Transverse colon (tissue), 4 donors: ENCODE measurements at regions not wholly inside any gene's neighbourhood (a gene's known extent, or its start where the extent isn't known, plus 50 kb on each side); places are given as distances from the start of the nearest gene placed in this dataset.

Source experiments
- EP300 ChIP-seq: sonication (generic); formaldehyde crosslinking; IDR thresholded peaks from one replicate; pipeline ENCODE4 v1.6.1; 2017; ENCODE audit warnings: antibody characterized with exemption, low read depth
- POLR2A ChIP-seq: fragments of 450-650 bp; IDR thresholded peaks from one replicate; pipeline ENCODE4 v1.6.1; 2016; ENCODE audit warnings: antibody characterized with exemption, mild to moderate bottlenecking, moderate library complexity
- POLR2AphosphoS5 ChIP-seq, 3 donors: sonication (generic); formaldehyde crosslinking; IDR thresholded peaks; one replicate each; pipeline ENCODE4 v1.6.1; 2016; ENCODE audit warnings: antibody characterized with exemption in 3 of 3
- TF ChIP-seq, protein P1 (sequence below), 5 experiments: fragments of 200-600 bp in 3 of 5; fragments of 450-650 bp in 2 of 5; sonication (generic) in 3 of 5; IDR thresholded peaks; 1 replicate in 2 of 5; 2 replicates in 3 of 5; pipeline ENCODE4 v1.5.1; 2016 to 2017; ENCODE audit warnings: antibody characterized with exemption in 5 of 5, inconsistent platforms in 3 of 5, mild to moderate bottlenecking in 2 of 5, moderate library complexity in 1 of 5

DNA sequence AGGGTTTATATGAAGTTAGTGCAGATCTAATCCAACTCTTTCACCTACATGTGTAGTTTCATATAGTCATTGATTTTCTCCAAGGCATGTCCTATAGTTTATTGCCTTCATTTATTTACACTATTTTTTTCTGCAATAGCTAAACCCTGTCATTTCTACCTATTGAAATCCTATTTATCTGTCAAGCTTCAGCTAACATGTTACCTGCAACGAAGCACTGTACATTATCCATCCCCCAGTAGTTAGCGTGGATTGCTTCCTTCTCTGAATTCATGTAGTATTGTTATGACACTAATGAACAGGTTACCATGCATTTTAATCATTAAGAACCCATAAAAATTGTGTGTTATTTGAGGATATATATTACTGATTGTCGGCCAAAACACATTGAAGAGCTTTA is 742.9 kb upstream of the PCDH20 start:
- TF ChIP-seq, protein P1, sequence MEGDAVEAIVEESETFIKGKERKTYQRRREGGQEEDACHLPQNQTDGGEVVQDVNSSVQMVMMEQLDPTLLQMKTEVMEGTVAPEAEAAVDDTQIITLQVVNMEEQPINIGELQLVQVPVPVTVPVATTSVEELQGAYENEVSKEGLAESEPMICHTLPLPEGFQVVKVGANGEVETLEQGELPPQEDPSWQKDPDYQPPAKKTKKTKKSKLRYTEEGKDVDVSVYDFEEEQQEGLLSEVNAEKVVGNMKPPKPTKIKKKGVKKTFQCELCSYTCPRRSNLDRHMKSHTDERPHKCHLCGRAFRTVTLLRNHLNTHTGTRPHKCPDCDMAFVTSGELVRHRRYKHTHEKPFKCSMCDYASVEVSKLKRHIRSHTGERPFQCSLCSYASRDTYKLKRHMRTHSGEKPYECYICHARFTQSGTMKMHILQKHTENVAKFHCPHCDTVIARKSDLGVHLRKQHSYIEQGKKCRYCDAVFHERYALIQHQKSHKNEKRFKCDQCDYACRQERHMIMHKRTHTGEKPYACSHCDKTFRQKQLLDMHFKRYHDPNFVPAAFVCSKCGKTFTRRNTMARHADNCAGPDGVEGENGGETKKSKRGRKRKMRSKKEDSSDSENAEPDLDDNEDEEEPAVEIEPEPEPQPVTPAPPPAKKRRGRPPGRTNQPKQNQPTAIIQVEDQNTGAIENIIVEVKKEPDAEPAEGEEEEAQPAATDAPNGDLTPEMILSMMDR (IDR thresholded peaks at IDR 0.05), result no peak
- TF ChIP-seq POLR2A (no peak), EP300 (no peak), POLR2AphosphoS5 (IDR thresholded peaks at IDR 0.05) (no peak)
